ENCODE measurements at regions not wholly inside any gene's neighbourhood (a gene's known extent, or its start where the extent isn't known, plus 50 kb on each side); places are given as distances from the start of the nearest gene placed in this dataset.
A peak's percentile ranks its signal among the peaks of the same experiment; 100 is the strongest.

- H3K4me1 ChIP-seq (ENCODE audit: control insufficient read depth in 1 of 2, insufficient read depth in 2 of 2, low read length in 2 of 2), result peaks cover 0 to 4% of the 10 kb centered on the region in 2 donors
- no peak overlapping the region for H3K9ac ChIP-seq (ENCODE audit: insufficient read depth, low read length, poor library complexity, severe bottlenecking)
- H3K4me2 ChIP-seq (replicated peaks; ENCODE audit: extremely low read depth, low read length, poor library complexity, severe bottlenecking), result no peak overlapping the region
- H2AFZ ChIP-seq (ENCODE audit: insufficient read depth, low read depth, low read length, poor library complexity, severe bottlenecking), result no peak overlapping the region
- 100% methylated on average over 1 of the region's 2 CpGs for WGBS (ENCODE audit: insufficient coverage)
- H3K4me3 ChIP-seq (replicated peaks in 1 of 3; ENCODE audit: low read depth in 2 of 3, low read length in 3 of 3), result no peak overlapping the region
- peaks cover 0 to 1% of the 10 kb centered on the region in 2 donors for H3K36me3 Mint-ChIP-seq
- intact Hi-C loops (cut with micrococcal nuclease), result loop anchor here in 1 of 2 donors (5.0 to 10.0 kb wide), 2 partner anchors 169 to 296 kb away; no protein-coding TSS in a partner anchor
- H3K27me3 ChIP-seq (ENCODE audit: control insufficient read depth in 2 of 2, insufficient read depth in 2 of 2, low read length in 2 of 2), result peaks cover 27 to 32% of the 10 kb centered on the region in 2 donors
- TF ChIP-seq CTCF (IDR thresholded peaks at IDR 0.05), result no peak
- no peaks in the 10 kb centered on the region for H4K20me1 ChIP-seq (ENCODE audit: insufficient read depth, low read length)
- H3K36me3 ChIP-seq (replicated peaks in 1 of 2; ENCODE audit: control insufficient read depth in 1 of 2, insufficient read depth in 2 of 2, low read length in 2 of 2), result no peaks in the 10 kb centered on the region
- H3K27ac Mint-ChIP-seq, result peak overlapping the region in 1 of 7 donors; percentile 33
- peaks cover 23 to 45% (median 32%) of the 10 kb centered on the region in 3 donors for H3K27me3 Mint-ChIP-seq (ENCODE audit: low read depth in 3 of 3)
- peaks cover 0 to 3% (median 0%) of the 10 kb centered on the region in 7 donors for H3K9me3 Mint-ChIP-seq
- peaks cover 6% of the 10 kb centered on the region for H3K4me1 Mint-ChIP-seq
- DNase-seq, result no peak
- H3K79me2 ChIP-seq (ENCODE audit: insufficient read depth, low read length), result no peaks in the 10 kb centered on the region
- H3K27ac ChIP-seq (ENCODE audit: low read depth in 1 of 2, low read length in 2 of 2), result no peak overlapping the region
- peaks cover 0 to 4% of the 10 kb centered on the region in 2 donors for H3K9me3 ChIP-seq (replicated peaks in 1 of 2; ENCODE audit: control insufficient read depth in 1 of 2, insufficient read depth in 1 of 2, low read length in 2 of 2)
- H3K4me3 Mint-ChIP-seq, result peak overlapping the region in 1 of 2 donors; percentile 23
Observed at GRCh38 chr1:157196245-157196543, 58.0 kb upstream of the ETV3 start.

- Mint-ChIP-seq H3K27ac (peak overlapping the region in 1 of 7 donors; percentile 33), H3K27me3 (ENCODE audit: low read depth in 3 of 3) (peaks cover 24 to 45% (median 31%) of the 10 kb centered on the region in 3 donors), H3K4me3 (peak overlapping the region in 1 of 2 donors; percentile 23), H3K36me3 (peaks cover 0 to 1% of the 10 kb centered on the region in 2 donors), H3K4me1 (peaks cover 6% of the 10 kb centered on the region), H3K9me3 (peaks cover 0 to 3% (median 0%) of the 10 kb centered on the region in 7 donors)
- Histone ChIP-seq H3K4me2 (replicated peaks; ENCODE audit: extremely low read depth, low read length, poor library complexity, severe bottlenecking) (no peak overlapping the region), H3K36me3 (replicated peaks in 1 of 2; ENCODE audit: control insufficient read depth in 1 of 2, insufficient read depth in 2 of 2, low read length in 2 of 2) (no peaks in the 10 kb centered on the region), H3K9ac (ENCODE audit: insufficient read depth, low read length, poor library complexity, severe bottlenecking) (no peak overlapping the region), H3K27ac (ENCODE audit: low read depth in 1 of 2, low read length in 2 of 2) (no peak overlapping the region), H3K27me3 (ENCODE audit: control insufficient read depth in 2 of 2, insufficient read depth in 2 of 2, low read length in 2 of 2) (peaks cover 27 to 32% of the 10 kb centered on the region in 2 donors), H3K9me3 (replicated peaks in 1 of 2; ENCODE audit: control insufficient read depth in 1 of 2, insufficient read depth in 1 of 2, low read length in 2 of 2) (peaks cover 0 to 4% of the 10 kb centered on the region in 2 donors), H2AFZ (ENCODE audit: insufficient read depth, low read depth, low read length, poor library complexity, severe bottlenecking) (no peak overlapping the region), H4K20me1 (ENCODE audit: insufficient read depth, low read length) (no peaks in the 10 kb centered on the region), H3K4me1 (ENCODE audit: control insufficient read depth in 1 of 2, insufficient read depth in 2 of 2, low read length in 2 of 2) (peaks cover 0 to 4% of the 10 kb centered on the region in 2 donors), H3K4me3 (replicated peaks in 1 of 3; ENCODE audit: low read depth in 2 of 3, low read length in 3 of 3) (no peak overlapping the region), H3K79me2 (ENCODE audit: insufficient read depth, low read length) (no peaks in the 10 kb centered on the region)
- intact Hi-C loops (cut with micrococcal nuclease), result loop anchor here in 1 of 2 donors (5.0 to 10.0 kb wide), 2 partner anchors 169 to 297 kb away; no protein-coding TSS in a partner anchor
- WGBS (ENCODE audit: insufficient coverage), result 92% methylated on average over 9 of the region's 13 CpGs
- no peak for TF ChIP-seq CTCF (IDR thresholded peaks at IDR 0.05)
- DNase-seq, result no peak
Observed at GRCh38 chr1:157195521-157196244, 57.5 kb upstream of the ETV3 start.

All from CD14-positive monocyte (primary cell).